ENCODE measurements at regions not wholly inside any gene's neighbourhood (a gene's known extent, or its start where the extent isn't known, plus 50 kb on each side); places are given as distances from the start of the nearest gene placed in this dataset.

DNA sequence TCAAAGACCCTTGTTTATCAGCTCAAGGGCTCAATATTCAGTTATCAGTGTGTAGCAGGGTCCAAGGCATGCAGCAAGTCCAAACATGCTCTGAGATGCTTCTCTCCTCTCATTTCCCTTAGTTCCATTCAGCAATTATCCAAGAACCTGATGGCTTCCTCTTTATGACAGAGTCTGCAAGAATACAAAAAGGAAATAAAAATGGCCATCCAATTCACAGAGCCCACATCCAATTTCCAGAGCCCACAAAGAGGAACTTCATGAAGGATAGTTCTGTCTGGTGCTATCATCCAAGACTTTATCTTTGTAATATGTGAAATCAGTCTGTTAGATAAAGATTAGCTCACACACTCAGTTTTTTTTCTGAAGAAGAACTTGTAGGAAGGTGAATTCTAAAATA is 217.2 kb downstream of the LACC1 start:
- no peak for DNase-seq (ENCODE audit: low spot score)

DNA sequence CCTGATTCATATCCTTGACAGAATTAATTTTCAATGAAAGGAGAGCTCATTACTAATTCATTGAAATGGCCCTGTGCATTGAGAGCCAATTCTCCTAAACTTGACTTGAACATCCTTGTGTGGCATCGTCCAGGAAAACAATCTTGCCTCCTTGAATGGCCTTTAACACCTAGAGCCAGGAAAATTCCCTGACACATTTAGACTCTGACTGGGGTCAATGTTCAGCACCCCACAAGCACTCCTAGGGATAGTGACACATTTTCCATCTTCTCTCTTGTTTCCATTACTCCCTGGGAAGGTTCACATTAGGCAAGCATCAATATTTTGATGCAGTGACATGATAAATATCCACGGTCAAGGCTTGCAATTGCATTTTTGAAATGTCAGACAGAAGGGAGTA is 218.9 kb downstream of the LACC1 start:
- no peak for DNase-seq (ENCODE audit: low spot score)

DNA sequence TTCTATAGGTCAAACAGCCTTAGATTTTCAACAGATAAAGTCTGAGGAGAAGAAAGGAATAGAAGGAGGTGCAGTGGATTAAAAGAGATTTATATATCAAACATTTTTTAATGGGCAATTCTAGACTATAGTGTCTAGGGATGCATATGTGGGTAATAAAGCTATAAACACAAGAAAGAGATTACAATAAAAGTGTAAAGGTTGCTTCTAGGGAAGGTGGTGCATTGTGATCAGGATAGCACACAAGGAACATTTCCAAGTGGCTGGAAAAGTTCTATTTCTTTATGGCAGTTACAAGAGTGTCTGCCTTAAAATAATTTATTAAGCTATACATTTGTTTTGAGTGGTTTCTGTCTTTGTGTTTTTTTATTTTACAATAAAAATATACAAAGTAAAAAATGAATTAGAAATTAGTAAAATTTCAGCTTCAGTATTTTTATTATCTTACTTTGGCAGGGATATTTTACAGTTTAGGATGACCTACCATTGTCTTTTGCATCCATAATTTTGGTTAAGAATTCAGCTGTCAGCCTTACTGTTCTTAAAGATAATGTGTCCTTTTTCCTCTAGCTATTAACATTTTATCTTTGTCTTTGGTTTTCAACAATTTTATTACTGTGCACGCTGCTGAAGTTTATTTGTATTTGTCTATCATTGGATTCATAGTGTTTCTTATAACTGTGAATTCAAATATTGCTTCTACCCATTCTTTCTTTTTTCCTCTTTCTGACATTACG is 221.8 kb downstream of the LACC1 start:
- DNase-seq (ENCODE audit: low spot score), result no peak

DNA sequence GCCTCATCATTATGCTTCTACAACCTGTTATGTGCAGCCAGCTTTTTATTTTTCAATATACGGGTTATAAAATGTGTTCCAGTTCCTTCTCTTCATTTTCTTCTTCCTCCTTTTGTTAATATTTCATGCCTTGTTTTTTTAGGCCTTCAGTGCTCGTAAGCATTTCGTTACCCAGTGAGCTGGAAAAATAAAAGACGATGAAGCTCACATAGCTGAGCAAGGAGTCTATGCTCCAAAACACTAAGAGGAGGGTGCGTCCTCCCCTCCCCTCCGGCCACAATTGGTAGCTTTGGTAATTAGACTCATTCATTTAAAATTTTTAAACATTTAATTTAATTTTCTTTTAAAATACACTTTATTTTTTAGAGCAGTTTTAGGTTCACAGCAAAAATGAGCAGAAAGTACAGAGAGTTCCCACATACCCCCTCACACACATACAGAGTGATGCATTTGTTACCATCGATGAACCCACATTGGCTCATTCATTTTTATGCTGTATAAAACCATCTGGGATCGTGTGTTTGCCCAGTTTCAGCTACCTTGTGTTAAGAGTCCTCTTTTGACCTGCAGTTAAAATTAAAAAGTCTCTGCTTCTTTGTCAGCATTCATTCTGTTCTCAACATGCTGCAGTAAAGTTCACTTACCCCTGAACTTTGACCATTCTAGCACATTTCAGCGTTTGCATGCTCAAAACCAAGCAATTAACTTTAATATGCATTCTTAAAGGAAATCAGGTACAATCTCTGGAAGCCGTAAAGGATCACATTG is 223.9 kb downstream of the LACC1 start:
- DNase-seq (ENCODE audit: low spot score), result no peak

DNA sequence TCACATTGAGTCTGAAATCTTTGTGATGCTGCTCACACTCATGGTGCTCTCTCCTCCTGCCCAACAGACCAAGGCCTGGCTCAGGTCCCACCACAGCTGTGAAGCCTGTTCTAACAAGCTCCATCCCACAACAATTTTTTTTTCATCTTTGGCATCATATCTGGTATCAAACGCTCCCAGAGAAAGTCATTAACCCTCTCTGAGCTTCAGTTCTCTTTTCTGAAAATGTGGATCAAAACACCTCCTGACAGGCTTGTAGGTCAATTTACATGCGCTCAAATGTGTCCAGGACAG is 224.4 kb downstream of the LACC1 start:
- peak; percentile 77 for DNase-seq (ENCODE audit: low spot score)

DNA sequence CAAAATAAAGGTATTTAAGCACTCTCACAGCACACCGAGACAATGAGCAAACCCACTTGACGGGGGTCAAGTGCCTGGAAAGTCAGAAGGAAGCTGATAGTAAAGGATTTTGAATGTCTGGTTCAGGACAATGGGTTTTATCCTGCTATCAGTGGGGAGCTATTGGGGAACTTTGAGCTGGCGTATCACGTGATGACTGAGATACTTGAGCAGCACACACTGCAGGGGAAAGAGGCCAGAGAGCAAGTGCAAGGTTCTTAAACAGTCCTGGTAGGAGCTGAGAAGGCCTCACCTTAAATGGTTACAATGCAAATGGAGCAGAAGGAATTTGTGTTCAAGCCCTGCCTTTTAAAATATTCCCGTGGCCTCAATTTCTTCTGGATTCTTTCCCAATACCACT is 225.3 kb downstream of the LACC1 start:
- no peak for DNase-seq (ENCODE audit: low spot score)

DNA sequence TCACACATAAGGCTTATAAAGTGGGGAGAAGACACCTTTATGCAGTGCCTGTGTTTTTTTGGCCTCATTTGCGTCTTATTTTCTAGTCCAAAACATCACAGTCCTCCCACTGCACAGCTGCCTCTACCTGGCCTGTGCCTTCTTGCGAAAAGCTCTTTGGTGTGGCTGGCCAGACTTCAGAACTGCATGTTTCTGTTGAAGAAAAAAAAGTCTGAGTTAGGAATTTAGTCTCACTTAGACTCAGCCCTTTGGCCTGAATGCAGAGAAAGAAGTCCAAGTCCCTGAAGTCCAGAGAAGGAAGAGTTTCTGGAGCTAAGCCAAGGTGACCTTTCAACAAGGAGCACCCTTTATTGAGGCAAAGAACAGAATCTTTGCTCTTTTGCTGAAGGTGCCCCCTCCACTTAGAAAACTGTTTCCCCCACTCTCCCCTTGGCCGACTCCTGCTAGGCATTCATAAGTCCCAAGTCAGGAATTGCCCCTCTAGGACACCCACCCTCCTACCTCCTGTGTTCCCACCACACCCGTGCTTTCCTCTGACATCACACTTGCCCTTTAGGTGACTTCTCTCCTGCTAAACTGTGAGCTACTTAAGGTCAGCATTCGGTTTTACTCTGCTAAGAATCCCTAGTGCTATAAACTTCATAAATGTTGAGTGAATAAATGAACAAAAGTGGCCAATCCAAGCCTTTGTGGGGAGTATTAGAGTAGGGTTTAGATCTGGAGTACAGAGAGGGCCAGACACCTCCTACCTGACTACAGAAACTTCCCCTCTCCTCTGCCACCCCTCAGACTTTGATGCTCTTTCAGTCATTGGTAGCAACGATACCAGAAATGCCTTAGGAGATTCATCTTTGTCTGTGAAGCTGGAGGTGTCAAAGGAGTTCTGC is 226.8 kb downstream of the LACC1 start:
- no peak for DNase-seq (ENCODE audit: low spot score)

DNA sequence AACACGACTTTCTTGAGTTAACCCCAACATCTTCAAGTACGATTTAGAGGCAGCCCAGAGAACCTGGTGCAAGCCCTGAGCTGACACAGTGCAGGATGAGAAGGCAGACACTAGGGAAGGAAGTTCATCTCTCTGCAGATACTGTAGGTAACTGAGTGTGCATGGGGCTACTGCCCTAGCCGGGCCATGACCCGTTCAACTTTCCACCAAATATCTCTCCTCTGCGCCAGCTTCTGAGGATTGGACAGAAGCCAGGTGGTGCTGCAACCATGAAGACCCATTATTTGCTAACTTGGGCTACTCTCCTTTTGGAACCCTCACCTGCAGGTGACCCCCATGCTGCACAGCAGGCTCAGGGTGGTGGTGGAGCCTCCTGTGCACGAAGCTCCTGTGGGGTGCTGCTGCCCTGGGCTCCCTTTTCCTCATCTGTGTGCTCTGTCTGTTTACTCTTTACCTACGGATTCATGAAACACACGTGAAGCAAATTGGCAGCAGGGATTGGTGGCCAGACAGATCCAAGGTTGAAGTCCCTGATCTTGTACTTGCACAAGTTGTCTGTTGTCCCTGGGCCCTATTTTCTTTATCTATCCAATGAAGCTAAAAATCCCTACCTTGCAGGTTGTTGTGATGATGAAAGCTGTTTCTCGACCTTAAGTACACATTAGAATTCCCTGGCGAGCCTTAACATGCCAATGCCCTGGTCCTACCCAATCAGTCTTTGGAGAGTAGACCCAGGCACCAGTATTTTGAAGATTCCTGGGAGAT is 227.8 kb downstream of the LACC1 start:
- DNase-seq (ENCODE audit: low spot score), result no peak

DNA sequence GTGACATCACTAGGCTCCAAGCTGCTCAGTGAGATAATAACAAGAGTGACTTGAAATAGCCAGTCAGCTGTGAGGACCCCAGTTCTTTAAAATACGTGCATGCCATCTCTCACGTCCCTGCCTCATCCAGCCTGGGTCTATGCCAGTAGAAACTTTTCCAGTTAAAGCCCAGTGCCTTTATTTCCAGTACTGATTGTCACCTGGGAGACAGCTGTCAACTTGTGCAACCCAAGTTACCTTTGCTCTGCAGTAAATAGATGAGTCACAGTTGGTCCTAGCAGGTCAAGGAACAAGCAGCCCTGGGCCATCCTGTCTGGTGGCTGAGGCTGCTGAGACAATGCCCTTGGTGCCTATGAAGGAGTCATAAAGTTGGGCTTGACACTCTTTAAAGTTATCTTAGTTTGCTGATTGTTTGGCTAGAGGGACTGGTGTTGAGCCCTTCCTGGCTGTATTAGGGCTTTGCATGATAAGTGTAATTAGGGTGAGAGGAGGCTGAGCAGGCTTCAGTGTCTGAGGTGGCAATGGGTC is 228.7 kb downstream of the LACC1 start:
- no peak for DNase-seq (ENCODE audit: low spot score)

DNA sequence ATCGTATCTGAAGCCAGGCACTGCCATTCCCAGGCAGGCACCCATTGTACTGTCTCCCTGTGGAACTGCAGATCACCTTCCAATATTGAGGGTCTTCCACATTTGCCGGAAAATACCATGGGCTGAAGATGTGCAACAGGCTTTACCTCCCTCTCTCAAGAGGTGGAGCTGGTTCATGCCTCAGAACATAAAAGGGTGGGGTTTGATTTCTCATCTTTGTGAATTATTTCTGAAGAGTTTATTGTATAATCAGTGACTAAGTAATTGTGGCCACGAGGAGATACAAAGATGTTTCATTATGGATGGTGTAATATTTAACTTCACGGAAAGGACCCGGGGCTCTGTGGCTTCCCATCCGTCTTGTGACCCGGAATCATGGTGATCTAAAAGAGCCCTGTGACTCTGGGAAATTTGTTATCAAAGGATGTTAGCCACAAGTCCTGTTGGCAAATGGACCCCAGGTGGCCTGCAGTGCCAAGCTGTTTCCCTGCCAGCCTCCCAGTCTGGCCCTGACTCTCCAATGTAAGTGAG is 230.5 kb downstream of the LACC1 start:
- DNase-seq (ENCODE audit: low spot score), result no peak

DNA sequence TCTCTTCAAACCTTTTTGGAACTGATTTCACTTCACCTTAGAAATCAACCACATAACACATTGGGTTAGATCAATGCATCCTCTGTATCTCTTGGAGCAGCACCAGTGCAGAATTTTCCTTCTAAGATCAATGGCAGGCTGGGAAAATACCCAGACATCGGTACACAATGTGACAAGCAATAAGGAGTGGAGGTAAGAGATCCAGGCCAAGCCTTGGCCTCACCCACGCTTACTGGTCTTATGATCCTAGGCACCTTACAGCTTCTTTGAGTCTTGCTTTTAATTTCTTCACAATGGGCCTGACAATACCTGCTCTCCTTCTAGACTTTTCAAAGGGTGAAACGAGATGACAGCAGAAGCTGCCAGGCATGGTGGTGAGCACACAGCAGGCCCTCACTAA is 232.0 kb downstream of the LACC1 start:
- no peak for DNase-seq (ENCODE audit: low spot score)

DNA sequence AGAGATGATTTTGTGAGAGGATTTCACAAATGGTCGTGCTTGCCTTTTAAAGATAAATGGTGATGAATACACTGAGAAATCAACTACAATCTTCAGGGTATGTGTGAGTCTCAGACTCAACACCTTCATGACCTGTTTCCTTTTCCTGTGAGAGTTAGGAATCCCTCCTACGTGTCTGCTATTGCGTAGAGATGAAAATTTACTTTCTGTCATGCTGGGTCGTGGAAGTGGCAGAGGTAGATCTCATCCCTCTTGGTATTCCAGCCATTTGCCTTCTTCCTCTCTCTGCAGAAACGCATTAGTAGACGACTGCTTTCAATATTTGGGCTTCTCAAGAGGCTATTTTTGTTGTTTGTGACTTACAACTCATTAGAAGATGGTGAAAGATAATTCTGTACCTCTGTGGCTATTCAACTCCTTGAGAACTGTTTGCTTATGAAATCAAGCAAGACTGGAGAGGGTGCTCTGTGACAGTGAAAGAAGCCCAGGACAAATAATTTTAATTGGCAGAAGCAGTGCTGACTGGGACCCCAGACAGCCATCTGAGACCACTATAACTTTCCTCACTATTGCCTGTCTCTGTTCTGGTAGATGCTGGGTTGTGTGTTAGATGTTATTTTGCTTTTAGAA is 233.1 kb downstream of the LACC1 start:
- no peak for DNase-seq (ENCODE audit: low spot score)

DNA sequence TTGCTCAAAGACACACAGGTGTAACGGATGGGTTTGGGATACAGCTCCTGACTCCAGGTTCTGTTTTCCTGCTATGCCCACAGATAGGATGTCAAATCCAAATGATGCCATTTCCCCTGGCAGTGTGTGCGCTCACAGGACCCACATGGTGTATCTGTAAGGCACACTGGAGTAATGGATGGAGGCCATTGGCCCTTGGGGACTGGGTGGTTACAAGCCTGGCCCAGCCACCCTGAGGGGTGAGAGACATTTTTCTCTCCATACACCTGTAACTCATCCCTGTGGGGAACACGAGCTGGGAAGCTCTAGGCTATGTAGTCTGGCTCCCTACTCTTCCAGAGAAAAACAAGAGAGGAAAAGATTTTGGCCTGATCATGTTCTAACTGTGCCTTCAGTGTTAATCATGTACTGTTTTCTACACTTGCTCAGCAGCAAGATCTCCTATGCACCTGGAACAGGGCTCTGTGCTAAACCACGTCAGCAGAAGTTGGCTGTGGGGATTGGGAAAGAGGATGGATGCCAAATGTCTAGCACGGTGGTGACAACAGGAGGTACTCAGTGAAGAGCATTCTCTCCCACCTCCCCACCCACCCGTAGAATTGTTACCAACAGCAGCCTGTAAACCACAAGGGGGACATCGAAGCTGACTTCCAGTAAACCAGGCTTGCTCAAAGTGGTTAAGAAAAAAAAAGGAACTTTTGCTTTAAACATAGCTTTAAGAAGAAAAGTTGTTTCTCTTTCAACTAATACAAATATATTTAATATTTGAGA is 237.0 kb downstream of the LACC1 start:
- DNase-seq (ENCODE audit: low spot score), result no peak

DNA sequence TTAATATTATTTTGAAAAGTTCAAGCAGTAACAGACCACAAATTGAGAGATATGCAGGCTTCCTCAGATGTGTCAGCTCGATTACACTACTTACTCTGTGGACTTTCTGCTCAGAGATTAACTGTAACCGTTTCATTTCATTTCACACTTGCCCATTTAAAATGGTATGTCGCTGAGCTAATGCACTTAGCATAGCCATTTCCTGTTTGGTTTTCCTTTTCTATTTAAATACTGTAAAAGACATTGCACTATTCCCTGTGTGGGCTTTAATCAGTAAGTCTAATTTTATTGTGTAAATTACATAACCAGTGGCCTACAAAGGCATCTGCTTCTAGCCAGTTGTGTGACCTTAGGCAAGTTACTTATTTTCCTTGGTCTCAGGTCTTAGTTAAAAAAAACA is 237.6 kb downstream of the LACC1 start:
- no peak for DNase-seq (ENCODE audit: low spot score)

DNA sequence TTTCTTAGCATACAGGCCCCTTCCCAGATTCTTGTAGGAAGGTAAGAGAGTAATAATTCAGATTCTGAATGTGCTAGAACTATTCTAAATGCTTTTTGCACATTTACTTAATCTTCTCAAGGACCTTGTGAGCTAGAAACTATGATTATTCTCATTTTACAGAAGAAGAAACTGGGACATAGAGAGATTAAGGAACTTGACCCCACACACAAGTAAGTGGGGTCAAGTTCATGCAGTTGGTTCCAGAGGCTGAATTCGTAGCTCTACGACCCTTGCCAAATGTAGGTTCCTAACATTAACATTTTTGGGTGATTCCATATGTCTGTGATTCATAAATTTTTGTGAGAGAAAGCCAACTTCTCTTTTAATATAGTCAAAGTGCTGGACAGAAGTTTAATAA is 238.1 kb downstream of the LACC1 start:
- DNase-seq (ENCODE audit: low spot score), result no peak

DNA sequence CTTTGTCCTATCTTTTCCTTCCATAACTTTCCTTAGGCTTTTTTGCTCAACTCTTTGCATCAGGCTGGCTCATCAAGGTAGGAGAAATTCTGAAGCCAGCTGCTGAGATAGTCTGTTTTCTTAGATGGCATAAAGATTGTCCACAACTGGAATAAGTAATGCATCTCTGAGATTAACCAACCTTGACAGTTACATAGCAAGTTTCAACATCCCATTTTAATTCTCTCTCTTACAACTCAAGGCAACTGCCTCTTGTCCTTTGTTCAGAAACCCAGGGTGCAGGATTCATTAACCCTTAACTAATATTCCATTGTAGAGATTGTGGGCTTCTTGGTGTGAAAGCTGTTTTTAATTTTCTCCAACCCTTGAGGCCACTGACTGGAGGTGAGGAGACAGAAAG is 239.2 kb downstream of the LACC1 start:
- DNase-seq (ENCODE audit: low spot score), result no peak

DNA sequence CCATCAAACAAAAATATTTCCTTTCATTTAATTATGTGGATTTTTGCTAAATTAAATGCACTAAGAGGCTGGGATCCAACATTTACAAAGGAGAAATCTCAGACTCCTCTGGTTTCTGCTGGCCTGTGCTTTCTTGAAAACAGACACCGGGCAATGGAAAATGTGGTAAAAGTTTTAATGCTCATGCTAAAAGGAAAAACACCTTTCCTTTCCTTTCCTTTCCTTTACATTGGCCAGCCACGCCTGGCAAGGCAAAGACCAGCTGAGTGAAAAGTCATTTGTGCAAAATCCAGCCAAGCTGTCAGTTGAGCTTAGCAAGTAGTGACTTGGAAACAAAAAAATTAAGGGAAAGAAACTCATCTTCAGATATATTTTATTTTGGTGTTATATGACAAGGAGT is 240.3 kb downstream of the LACC1 start:
- no peak for DNase-seq (ENCODE audit: low spot score)

DNA sequence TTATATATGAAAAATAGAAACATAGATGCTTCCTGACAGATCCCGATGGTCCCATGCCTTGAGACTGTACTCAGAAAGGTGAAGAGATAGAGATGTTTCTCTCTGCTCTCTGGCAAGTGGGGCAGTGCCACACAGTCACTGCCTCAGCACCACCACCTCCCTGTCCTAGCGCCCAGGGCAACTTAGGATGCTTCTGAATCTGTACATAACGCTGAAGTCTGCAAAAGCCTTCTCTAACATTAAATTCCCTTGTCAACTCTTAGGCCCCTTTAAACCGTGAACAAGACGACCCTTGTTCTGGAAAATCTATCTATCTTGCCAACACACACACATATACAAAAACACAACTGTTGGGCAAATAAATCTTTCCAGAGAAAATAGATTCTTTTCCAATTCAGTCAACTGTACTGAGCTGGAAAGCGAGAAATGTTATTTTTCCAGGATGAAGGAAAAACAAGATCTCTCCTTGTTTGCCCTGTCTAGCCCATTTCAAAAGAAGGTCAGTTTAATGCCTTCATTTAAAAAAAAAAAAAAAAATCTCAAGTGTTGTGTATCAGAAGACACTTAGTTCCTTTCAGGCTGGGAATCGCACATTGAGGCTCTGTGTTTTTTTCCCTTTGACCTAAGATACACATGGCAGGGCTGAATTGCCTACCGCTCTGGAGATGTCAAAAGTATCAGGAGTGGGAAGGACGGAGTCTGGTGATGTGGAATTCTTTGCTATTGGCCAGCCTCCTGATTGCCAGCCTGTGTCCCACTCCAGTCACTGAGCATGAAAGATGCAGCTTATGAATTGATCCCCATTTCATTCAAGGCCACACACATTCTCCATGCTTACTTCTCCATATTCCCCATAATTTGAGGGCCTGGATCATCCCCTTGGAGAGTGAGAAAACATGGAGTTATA is 241.4 kb downstream of the LACC1 start:
- no peak for DNase-seq (ENCODE audit: low spot score)

DNA sequence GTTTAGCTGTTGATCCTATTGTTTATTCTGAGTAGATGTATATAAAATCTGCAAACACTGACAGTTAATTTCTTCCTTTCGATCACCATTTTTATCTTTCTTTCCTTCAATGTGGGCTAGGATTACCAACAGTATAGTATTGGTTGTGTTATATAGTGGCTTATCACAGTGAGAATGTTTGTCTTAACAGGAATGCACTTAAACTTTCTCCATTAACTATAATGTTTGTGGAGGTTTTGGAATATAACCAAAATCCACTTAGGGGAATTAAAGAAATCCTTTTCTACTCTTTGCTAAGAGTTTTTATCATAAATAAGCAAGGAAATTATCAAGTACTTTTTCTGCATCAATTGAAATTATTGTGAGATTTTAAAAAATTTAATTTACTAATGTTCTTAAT is 244.6 kb downstream of the LACC1 start:
- DNase-seq (ENCODE audit: low spot score), result no peak
